ENCODE measurements at regions not wholly inside any gene's neighbourhood (a gene's known extent, or its start where the extent isn't known, plus 50 kb on each side); places are given as distances from the start of the nearest gene placed in this dataset.

DNA sequence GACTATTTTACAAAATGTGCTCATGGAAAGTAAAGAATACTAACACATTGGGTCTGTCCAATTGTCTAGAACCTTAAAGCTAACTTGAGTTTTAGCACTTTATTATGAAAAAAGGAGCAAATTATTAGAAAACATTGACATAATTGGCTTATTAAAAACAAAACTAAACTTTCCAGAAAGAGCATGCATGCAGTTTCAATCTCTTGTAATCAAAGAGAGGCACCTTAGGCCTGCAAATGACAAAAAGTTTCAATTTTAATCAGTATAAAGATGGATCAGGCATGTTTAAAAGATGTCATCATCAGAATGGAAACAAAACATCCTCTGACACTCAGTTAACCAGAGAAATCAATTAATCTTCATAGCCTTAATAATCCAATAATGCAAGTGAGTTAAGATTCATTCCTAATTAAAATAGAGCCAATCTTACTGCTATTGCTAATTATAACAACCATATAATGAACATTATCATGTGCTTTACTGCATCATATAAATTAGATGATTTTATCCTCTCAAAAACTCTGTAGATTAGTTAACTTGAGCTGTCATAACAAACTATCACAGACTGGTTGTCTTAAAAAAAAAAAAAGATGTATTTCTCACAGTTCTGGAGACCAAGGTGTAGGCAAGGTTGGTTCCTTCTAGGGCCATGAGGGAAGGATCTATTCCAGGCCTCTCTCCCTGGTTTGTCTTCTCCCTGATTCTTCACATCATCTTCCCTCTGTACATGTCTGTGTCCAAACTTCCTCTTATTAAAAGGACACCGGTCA, 131.4 kb downstream of the RPAP3 start:
- TF ChIP-seq, protein P1, sequence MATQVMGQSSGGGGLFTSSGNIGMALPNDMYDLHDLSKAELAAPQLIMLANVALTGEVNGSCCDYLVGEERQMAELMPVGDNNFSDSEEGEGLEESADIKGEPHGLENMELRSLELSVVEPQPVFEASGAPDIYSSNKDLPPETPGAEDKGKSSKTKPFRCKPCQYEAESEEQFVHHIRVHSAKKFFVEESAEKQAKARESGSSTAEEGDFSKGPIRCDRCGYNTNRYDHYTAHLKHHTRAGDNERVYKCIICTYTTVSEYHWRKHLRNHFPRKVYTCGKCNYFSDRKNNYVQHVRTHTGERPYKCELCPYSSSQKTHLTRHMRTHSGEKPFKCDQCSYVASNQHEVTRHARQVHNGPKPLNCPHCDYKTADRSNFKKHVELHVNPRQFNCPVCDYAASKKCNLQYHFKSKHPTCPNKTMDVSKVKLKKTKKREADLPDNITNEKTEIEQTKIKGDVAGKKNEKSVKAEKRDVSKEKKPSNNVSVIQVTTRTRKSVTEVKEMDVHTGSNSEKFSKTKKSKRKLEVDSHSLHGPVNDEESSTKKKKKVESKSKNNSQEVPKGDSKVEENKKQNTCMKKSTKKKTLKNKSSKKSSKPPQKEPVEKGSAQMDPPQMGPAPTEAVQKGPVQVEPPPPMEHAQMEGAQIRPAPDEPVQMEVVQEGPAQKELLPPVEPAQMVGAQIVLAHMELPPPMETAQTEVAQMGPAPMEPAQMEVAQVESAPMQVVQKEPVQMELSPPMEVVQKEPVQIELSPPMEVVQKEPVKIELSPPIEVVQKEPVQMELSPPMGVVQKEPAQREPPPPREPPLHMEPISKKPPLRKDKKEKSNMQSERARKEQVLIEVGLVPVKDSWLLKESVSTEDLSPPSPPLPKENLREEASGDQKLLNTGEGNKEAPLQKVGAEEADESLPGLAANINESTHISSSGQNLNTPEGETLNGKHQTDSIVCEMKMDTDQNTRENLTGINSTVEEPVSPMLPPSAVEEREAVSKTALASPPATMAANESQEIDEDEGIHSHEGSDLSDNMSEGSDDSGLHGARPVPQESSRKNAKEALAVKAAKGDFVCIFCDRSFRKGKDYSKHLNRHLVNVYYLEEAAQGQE (IDR thresholded peaks at IDR 0.05; ENCODE audit: insufficient read depth in 1 of 2, low read depth in 2 of 2, low read length in 2 of 2): no peak
- TF ChIP-seq POLR2AphosphoS5 (IDR thresholded peaks at IDR 0.05; ENCODE audit: low read depth, low read length): no peak
